ENCODE measurements at regions not wholly inside any gene's neighbourhood (a gene's known extent, or its start where the extent isn't known, plus 50 kb on each side); places are given as distances from the start of the nearest gene placed in this dataset.

GRCh38 chr16:11494433-11494832 lies 92.3 kb downstream of the LITAF start:
- peak overlapping the region; percentile 77 to 84 for H3K27ac ChIP-seq
- TF ChIP-seq, protein P1, sequence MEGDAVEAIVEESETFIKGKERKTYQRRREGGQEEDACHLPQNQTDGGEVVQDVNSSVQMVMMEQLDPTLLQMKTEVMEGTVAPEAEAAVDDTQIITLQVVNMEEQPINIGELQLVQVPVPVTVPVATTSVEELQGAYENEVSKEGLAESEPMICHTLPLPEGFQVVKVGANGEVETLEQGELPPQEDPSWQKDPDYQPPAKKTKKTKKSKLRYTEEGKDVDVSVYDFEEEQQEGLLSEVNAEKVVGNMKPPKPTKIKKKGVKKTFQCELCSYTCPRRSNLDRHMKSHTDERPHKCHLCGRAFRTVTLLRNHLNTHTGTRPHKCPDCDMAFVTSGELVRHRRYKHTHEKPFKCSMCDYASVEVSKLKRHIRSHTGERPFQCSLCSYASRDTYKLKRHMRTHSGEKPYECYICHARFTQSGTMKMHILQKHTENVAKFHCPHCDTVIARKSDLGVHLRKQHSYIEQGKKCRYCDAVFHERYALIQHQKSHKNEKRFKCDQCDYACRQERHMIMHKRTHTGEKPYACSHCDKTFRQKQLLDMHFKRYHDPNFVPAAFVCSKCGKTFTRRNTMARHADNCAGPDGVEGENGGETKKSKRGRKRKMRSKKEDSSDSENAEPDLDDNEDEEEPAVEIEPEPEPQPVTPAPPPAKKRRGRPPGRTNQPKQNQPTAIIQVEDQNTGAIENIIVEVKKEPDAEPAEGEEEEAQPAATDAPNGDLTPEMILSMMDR (IDR thresholded peaks at IDR 0.05): no peak
- no peak overlapping the region for H3K4me3 ChIP-seq

DNA sequence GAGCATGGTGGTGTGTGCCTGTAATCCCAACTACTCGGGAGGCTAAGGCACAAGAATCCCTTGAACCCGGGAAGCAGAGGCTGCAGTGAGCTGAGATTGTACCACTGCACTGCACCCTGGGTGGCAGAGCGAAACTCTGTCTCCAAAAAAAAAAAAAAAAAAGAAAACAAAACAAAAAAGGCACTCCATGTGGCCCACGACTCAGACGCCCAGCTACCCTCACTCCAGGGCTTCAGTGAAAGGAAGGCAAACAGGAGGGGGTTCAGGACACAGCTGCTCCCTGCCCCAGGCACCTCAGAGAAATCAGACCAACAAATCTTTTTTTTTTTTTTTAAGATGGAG lies 91.7 kb downstream of the LITAF start:
- H3K4me3 ChIP-seq: no peak overlapping the region
- peak overlapping the region; percentile 77 to 84 for H3K27ac ChIP-seq
- no peak for DNase-seq (ENCODE audit: low spot score)
- no peaks in the 10 kb centered on the region for H3K36me3 ChIP-seq
- H3K9me3 ChIP-seq: peaks cover 0 to 9% of the 10 kb centered on the region in 2 donors
- H3K27me3 ChIP-seq: no peaks in the 10 kb centered on the region
- TF ChIP-seq, protein P1 (IDR thresholded peaks at IDR 0.05): no peak
- peaks cover 0 to 36% of the 10 kb centered on the region in 2 donors for H3K4me1 ChIP-seq

More at GRCh38 chr16:11494433-11494832, 92.3 kb downstream of the LITAF start:
- Histone ChIP-seq H3K4me1 (peaks cover 0 to 36% of the 10 kb centered on the region in 2 donors), H3K36me3 (no peaks in the 10 kb centered on the region), H3K9me3 (peaks cover 0 to 9% of the 10 kb centered on the region in 2 donors), H3K27me3 (no peaks in the 10 kb centered on the region)
- DNase-seq (ENCODE audit: low spot score): no peak

Measured in right atrium auricular region (tissue), 2 donors.